ENCODE measurements at regions not wholly inside any gene's neighbourhood (a gene's known extent, or its start where the extent isn't known, plus 50 kb on each side); places are given as distances from the start of the nearest gene placed in this dataset.
"Not testable (repeated sequence)": the region's sequence is repeated elsewhere in the genome, so short reads cannot be mapped to it uniquely, and the experiment has no call there.

DNA sequence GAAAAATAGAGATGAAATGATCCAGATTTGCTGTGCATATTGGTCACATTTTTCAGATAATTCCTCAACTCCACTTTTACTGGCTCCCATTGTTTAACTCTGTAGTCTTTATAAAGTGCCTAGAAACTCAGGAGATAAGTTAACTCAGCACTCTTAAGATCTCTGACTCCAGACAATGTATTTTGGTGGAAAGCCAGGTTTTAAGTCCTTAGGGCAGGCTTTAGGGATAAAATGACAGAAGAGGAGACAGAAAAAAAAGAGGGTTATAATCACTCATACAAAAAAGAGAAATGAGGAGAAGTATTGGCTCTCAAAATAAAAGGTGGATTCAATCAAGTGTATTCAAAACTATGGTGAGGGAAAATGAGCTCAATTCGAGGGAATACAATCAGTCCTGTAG, 674.8 kb upstream of the INTU start:
- DNase-seq: no peak

DNA sequence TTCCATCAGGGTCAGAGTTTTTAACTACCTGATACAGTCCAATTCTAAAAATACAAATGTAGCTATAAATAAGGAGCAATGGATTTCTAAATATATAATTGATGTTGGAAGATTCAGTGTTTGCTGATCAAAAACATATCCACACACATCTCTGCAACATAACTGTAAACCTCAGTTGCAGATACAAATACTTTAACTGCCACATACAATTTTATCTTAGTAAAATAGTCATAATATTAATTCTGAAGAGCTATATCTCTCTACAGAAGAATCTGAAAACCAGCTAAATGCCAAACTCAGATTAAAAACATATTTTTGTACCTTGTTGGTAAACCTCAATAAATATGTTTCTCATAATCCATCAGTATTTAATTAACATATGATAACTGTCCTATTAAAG, 674.3 kb upstream of the INTU start:
- DNase-seq: no peak

DNA sequence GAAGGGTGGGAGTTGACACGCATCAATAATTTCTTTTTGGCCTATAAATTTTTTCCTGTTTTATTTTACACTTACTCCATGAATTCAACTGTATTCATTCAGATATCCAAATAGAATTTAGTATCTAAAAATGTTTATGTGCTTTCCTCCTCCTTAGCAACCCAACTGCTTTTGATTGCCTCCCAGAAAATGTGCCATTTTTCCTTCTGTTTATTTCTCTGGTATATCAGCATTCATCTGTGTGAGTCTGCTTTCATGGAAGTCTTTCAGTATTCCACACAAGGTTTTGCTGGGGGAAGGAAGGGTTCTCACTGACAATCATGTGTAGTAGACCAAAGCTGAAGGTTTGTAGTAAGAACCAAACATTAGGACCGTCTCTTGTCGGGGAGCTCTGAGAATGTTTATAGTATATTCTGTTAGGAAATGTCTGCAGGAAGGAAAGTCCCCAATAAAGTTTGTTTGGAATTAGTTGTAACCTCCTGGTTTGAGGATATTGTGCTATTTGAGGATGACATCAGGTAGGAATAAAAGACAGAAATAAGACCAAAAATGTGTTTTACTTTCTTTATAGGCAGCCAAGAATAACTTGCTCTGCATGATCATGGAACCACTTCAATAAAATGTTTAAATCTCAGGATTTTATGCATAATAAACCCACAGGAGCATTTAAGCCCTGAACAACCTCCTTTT, 673.6 kb upstream of the INTU start:
- DNase-seq: no peak

DNA sequence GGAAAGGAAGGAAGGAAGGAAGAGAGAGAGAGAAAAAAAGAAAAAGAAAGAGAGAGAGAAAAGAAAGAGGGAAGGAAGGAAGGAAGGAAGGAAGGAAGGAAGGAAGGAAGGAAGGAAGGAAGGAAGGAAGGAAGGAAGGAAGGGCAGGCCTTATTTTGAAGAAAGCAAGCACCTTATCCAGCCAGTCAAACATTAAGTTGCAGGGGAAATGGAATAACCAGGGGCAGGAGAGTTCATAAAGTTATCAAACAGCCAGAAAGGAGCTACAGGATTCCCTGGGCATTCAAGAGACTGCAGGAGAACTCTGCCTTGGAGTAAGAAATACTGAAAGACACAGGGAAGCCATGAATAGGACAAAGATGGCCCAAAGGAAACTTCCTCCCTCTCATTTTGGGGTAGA, 672.0 kb upstream of the INTU start:
- no peak for DNase-seq

DNA sequence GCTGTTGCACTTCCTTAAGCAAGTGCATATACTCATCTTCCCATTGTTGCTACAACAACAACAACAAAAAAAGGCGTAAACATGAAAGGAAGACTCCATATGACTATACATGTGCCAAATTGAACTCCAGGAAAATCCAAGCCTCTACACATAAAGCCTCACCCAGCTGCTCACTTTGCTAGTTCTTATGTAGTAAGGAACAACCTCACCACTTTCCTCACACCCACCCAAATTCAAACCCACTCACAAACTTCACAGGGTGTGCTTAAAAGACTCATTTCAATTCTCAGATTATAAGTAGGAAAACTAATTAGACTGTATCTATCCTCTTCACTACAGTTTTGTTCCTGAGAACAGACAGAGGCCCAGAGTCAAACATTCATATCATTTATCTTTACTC, 671.1 kb upstream of the INTU start:
- DNase-seq: no peak

DNA sequence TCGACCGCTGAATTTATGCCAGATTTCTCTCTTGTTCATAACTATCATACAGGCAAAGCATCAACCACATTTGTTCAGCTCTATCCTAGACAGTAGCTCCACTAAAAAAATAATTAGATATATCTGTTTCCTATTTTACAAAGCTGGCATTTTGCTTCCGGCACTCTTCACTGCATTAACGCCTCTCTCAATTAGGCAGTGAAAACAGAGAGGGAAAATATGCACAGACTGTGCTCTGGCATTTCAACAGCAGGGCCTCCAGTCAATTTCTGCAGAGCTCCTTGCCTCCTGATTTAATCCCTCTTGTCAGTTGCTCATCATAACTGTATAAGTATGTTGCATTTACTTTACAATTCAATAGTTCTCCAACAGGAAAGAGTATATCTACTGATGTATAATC, 666.9 kb upstream of the INTU start:
- no peak for DNase-seq

DNA sequence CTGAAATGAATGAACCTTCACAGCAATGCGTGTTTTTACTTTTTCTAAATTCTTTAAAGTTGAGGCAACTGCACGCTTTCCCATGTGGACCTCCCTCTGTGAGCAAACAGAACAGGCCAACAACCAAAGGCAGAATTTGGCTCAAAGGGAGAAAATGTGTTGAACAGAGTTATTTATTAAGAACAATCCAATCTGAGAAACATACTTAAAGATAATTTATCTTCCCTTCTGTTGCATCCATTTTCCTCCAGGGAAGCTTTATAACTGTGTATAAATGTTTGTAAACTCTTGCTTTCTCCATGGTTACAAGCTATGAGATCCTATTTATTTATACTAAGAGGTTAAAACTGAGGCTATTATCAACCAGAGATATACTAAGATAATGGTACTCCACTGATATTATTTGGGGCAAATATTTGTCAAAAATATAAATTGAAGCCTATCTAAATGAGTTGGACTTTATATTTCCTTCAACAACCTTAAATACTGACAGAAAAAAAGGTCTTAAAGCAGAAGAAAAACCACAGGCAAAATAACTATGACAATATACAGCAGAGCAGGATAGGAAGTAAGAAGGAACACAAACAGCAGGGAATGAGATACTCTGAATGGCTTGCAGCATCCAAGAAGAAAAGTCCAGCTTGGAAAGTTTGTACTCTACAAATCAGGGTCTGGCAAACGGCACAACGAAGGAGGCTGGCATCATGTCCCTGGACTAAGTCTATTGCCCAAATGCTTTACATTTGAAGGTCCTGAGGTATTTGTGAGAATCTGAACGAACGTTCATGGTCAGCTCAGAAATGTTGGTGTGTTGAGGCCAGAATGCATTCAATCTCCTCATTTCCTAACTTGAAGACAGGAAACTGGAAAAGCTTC, 663.2 kb upstream of the INTU start:
- DNase-seq: no peak

DNA sequence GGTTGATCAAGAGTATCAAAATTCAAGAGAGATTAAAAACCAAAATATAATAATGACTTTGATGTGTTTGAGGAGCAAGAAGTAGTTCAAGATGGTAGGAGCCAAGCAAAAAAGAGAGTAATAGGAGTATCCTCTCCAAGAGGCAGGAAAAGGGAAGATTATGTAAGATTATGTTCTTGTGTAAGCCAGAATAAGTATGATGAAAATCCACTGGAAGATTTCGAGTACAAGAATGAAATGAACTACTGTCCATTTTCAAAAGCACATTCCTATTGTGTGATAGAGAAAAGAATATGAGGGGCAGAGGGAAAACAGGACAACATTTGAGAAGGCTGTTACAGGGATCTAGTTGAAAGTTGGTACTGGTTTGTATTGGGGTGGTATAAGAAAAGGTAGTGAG, 659.6 kb upstream of the INTU start:
- DNase-seq: no peak

DNA sequence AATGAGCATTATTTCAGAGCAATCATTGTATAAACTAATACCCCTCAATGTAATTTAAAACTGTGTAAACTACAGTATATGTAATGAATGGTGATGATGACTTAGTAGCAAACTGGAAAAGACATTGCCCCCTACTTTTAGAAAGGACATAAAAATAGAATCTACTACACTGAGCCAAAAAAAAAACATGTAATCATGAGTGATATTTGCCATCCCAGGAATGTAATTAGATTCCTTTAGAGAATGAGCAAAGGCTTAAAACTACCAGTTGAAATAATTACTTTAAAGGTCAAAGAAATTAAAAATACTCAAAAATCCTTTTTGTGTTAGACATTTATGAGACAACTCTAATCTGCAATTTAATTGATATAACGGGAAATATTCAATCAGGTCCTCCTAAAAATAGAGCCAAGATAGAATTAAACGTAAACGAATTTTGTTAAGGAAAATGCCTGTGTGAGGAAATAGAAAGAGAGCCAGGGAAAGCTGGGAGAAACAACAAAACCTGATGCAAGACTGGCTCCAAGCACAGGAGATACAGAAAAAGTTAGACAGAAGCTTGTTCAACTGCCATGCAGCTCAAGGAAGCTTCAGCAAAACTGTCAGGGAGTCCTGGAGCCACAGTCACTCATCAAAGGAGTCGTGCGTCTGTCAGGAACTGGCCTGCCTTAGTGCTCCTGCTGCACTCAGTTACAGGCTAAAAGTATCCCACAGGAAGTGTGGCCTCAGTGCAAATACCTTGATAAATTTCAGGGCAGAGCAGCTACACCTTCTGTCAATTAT, 655.7 kb upstream of the INTU start:
- peak; percentile 12 for DNase-seq

DNA sequence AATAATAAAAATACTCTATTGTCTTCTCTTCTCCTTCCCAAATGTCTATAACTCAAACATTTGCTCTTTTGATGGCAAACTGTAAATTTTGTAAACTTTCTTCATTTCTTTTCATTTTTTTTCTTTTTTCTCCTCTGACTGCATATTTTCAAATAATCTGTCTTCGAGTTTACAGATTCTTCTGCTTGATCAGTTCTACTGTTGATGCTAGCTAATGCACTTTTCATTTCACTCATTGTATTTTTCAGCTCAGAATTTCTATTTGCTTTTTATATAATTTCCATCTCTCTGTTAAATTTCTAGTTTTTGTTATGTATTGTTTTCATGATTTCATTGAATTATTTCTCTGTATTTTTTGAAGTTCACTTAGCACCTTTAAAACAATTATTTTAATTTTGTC, 646.8 kb upstream of the INTU start:
- DNase-seq: no peak

DNA sequence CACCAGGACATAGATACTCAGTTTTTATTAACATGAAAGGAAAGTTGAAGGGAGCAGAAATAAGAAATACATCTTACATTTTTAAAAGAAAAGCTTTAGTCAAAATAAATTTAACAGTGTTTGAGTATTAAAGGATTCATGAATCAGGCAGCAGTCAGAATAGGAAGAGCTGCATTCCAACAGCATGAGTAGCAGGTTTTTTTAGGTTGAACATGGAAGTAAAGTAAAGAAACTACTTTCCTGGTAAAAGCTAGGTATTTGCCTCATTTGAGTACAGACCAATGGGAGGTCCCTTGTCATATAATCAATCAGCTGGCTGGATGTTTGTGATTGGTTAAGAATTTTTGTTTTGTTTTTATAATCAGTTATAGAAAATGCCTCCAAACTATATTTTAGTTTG, 645.9 kb upstream of the INTU start:
- no peak for DNase-seq

DNA sequence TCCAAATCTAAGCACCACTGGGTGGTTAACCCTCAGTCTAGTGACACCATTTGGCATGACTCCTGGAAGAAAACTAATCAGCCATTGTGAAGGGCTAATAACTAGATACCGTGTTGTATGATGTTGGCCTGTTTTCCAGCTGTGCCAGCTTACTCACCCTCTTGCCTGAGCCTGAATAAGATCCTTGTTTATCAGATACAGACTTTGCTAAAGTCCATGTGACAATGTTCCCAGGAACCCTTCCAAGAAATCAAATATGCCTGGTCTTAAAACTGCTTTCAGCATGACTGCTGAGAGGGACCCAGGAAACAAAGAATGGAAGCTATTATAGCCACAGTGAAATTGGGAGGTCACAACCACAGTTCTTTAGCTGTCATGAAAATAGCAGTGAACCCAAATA, 640.8 kb upstream of the INTU start:
- DNase-seq: peak; percentile 23

DNA sequence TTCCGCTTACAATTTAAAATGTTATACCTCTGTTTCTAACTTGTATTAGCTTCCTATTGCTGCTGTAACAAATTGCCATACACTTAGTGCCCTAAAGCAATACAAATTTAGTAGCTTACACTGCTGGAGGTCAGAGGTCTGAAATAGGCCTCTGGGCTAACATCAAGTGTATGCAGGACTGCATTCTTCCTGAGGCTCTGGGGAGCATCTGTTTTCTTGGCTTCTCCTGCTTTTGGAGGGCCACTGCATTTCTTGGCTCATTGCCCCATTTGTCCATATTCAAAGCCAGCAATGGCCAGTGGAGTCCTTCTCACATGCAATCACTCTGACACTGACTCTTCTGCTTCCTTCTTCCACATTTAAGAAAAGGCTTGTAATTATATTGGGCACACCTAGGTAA, 639.8 kb upstream of the INTU start:
- no peak for DNase-seq

DNA sequence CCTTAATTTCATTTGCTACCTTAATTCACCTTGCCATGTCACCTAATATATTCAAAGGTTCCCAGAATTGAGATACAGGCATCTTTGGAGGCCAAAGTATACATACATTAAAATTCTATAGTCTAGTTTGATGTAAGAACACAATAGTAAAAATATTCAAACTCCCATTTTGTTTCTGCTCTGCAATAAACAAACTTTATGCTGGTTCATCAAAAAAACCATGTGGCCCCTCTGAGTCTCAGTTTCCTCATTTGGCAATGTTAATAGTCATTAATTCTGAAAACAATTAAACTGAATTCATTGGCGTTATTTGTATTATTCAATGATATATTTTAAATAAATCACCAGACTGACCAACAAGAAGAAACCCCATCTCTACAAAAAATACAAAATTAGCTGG, 639.4 kb upstream of the INTU start:
- no peak for DNase-seq

DNA sequence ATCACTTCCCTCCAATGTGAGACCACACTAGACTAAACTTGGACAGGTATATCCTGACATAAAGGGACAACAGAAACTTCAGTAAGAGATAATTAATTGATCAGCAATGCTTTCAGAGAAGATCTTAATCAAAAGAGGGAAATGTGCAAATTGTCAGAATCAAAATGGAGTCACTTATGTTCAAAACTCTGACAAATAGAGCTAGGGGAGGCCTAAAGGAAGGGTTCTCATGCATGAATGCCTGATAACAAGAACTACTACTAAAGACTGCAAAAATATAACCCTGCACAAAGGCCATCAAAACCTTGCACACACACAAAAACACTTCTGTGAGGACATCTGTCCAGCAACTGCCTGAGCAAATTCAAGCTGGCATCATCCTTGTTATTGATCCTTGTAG, 637.5 kb upstream of the INTU start:
- DNase-seq: no peak

DNA sequence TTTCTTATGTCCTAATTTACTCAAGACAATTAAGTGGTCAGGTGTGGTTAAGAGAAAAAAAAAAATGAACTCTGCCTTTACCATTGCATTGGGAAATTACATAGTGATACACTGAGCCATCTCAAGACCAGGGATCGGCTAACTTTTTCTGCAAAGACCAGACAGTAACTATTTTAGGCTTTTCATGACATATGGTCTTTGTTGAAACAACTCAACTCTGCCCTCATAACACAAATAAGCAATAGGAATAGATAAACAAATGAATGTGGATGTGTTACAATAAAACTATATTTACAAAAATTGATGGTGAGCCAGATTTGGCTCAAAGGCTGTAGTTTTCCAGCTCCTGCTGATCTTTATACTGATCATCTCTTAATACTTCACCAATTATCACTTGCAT, 632.6 kb upstream of the INTU start:
- no peak for DNase-seq

DNA sequence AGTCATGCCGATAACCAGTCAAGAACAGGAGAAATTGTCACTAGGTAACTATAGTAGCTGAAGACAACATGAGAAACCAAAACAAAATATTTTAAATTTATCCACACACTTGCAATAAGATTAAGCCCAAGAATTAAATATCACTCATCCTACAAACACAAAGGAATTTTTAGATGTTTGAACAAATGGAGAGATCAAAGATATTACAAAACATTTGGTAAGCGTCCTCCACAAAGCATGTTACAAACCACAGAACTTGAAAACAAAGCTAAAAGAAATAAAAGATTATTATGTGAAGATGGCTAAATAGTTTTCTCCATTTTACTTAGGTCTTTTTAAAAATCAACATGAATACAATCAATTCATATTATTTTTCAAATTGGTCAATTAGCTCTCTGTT, 631.9 kb upstream of the INTU start:
- no peak for DNase-seq

DNA sequence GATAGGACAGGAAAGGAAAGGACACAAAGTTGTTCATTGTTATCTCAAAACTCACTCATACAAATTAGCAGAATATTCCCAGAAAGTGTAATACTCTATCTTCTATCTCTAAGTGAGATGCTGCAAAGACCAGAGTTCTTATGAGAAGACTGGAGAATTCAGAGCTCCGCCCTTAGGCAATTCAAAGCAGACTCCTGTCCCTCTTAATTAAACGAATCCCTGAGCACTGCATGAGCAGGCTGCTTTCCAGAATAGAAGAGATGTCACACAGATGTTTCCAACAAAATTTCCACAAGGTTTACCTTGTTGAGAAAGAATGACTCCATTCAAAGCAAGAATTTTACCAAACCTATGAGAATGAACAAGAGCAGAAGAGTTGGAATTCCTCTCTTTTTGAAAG, 630.8 kb upstream of the INTU start:
- peak; percentile 10 for DNase-seq

DNA sequence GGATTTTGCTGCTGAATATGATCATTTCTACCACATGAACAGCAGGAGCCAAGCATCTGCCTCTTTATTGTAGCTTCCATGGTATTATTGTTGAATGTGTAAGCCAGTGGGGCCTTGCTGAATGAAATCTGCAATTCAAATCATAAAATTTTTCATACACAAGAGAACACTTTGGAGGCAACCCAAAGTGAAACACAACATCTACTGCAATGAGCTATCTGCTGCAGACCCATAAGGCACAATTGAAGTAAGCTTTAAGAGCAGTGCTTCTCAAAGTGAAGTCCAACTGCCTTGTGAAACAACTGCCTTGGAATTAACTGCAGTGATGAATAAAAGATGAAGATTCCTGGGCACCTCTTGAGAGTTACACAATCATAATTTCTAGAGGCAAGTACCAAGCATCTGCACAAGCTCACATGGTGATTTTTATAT, 626.3 kb upstream of the INTU start:
- no peak for DNase-seq

DNA sequence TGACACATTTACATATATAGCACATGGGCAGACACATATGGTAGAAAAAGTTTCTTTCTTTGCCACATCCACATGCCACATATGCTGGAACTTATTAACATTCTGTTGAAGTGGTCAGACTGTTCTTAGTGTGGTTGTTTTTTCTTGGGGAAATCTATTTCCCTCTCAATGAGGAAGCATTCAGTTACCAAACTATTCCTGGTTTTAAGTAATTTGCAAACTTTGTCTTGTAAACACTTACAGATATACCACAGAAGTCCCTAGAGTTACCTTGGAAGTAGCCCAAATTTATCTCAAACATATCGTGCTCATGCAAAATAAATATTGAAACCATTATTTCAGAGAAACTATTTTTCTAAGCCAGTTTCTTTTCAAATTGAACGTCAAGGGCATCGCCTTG, 625.5 kb upstream of the INTU start:
- no peak for DNase-seq

DNA sequence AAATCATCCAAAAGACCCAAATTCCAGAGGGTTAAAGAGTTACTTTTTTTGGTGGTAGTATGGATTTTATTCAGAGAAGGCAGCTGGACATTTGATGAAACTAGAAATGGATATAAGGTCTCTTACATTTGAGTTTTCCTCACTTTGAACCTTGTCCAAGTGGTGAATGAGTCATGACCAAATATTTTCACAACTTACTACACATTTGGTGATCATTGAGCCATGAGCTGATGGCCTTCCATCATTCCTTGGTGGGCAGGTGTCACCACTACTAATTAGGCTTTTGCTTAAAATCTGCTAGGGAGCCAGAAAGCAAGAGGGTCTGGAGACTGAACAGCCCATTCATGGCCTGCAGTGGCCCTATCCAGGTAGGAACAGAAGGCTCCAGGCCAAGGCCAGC, 620.2 kb upstream of the INTU start:
- peak; percentile 14 for DNase-seq

DNA sequence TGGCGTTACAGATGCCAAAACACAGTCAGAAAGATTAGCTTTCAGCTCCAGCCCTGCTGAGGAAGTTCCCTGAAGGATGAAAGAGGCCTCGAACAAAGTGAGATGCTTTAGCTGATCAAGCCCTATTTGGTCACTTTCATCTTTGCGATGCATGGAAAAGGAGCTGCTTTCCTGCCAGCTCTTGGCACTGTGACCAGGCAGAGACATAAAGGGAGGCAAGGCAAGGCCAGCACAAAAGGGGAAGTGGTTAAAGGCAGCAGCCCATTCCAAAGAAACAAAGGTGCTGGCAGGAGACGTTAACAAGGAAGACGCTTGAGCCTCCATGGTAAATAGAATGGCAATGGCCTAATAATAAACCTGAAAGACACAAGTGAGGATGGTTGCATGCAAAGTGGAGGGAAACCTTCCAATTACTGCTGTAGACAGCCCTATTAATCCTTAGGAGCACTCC, 617.1 kb upstream of the INTU start:
- DNase-seq: peak; percentile 60

DNA sequence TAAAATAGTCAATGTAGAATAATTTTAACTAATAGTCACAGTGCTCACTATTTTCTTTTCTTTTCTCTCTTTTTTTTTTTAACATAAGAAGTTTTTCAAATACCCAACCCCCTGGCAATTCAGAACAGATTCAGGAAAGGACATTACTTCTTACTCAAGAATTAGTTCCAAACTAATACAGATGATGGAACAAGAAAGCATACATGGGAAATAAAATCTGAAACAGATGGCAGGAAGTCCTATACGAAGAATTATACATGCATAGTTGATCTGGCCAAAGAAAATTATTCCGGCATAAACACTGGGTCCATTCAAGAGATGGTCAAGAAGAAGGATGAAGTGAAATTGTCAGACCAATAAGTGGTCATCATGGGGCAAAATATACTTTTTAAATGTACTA, 614.4 kb upstream of the INTU start:
- no peak for DNase-seq

DNA sequence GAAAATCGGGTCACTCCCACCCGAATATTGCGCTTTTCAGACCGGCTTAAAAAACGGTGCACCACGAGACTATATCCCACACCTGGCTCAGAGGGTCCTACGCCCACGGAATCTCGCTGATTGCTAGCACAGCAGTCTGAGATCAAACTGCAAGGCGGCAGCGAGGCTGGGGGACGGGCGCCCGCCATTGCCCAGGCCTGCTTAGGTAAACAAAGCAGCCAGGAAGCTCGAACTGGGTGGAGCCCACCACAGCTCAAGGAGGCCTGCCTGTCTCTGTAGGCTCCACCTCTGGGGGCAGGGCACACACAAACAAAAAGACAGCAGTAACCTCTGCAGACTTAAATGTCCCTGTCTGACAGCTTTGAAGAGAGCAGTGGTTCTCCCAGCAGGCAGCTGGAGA, 611.9 kb upstream of the INTU start:
- not testable (repeated sequence) for DNase-seq
